CD4-positive, alpha-beta T cell (primary cell): ENCODE measurements at regions not wholly inside any gene's neighbourhood (a gene's known extent, or its start where the extent isn't known, plus 50 kb on each side); places are given as distances from the start of the nearest gene placed in this dataset.
"Not testable (repeated sequence)": the region's sequence is repeated elsewhere in the genome, so short reads cannot be mapped to it uniquely, and the experiment has no call there.

Experiments used
- ATAC-seq: fragments of 200-7000 bp; cut with Tn5 transposase; one replicate; pipeline ENCODE4 v1.10.0; 2022; ENCODE audit warnings: mild to moderate bottlenecking; ENCODE audit not compliant: poor library complexity
- CTCF ChIA-PET: fragments of 350-600 bp; sonication (Branson Sonifier 250); formaldehyde crosslinking; loops from one replicate; lab custom pipeline; 2021; ENCODE audit warnings: antibody characterized with exemption, inconsistent platforms; lab: Charles Lee
- POLR2A ChIA-PET: fragments of 350-600 bp; sonication (Branson Sonifier 250); formaldehyde crosslinking; loops from one replicate; lab custom pipeline; 2021; ENCODE audit warnings: antibody characterized with exemption, inconsistent platforms; lab: Charles Lee
- DNase-seq, 14 experiments: peaks; one replicate each; pipeline ENCODE4 v3.0.0-alpha.2; 2013 to 2020; ENCODE audit warnings: mixed read lengths in 2 of 14
- H3K27ac ChIP-seq, 2 donors: one replicate each; pipeline versions ENCODE4 v1.5.1 to v1.7.0; 2013; ENCODE audit warnings: low read length in 2 of 2, low read depth in 1 of 2, mild to moderate bottlenecking in 1 of 2
- H3K27me3 ChIP-seq, 2 experiments: 1 replicate in 1 of 2; 2 replicates in 1 of 2; pipeline versions ENCODE4 v1.6.1 to v1.7.0; 2013; ENCODE audit warnings: low read length in 2 of 2, control low read depth in 1 of 2, mild to moderate bottlenecking in 1 of 2, moderate library complexity in 1 of 2; ENCODE audit not compliant: insufficient read depth in 2 of 2, control insufficient read depth in 1 of 2
- H3K36me3 ChIP-seq: one replicate; pipeline ENCODE4 v1.6.1; 2013; ENCODE audit warnings: low read length, control low read depth; ENCODE audit not compliant: insufficient read depth
- H3K4me1 ChIP-seq: one replicate; pipeline ENCODE4 v1.6.1; 2013; ENCODE audit warnings: low read length, control low read depth; ENCODE audit not compliant: insufficient read depth
- H3K4me3 ChIP-seq: one replicate; pipeline ENCODE4 v1.5.1; 2013; ENCODE audit warnings: mild to moderate bottlenecking, low read length, moderate library complexity
- H3K9me3 ChIP-seq, 2 experiments: 1 replicate in 1 of 2; 2 replicates in 1 of 2; pipeline versions ENCODE4 v1.6.1 to v1.7.0; 2013; ENCODE audit warnings: low read length in 2 of 2, mild to moderate bottlenecking in 2 of 2, control low read depth in 1 of 2, moderate library complexity in 1 of 2; ENCODE audit not compliant: control insufficient read depth in 1 of 2, insufficient read depth in 1 of 2
- H3K27ac Mint-ChIP-seq: one replicate; pipeline ENCODE4 v1.8.0; 2020; ENCODE audit warnings: mixed read lengths
- H3K27me3 Mint-ChIP-seq: one replicate; pipeline ENCODE4 v1.8.0; 2021; ENCODE audit warnings: mixed read lengths
- H3K36me3 Mint-ChIP-seq: one replicate; pipeline ENCODE4 v1.8.0; 2021; ENCODE audit warnings: low read depth, mixed read lengths
- H3K4me1 Mint-ChIP-seq: one replicate; pipeline ENCODE4 v1.8.0; 2021; ENCODE audit warnings: low read depth, mixed read lengths
- H3K4me3 Mint-ChIP-seq: one replicate; pipeline ENCODE4 v1.8.0; 2020; ENCODE audit warnings: mild to moderate bottlenecking, mixed read lengths
- H3K9me3 Mint-ChIP-seq: one replicate; pipeline ENCODE4 v1.8.0; 2020; ENCODE audit warnings: mixed read lengths
- CTCF ChIP-seq: fragments of 200-600 bp; IDR thresholded peaks from one replicate; pipeline ENCODE4 v1.8.0; 2022; ENCODE audit warnings: antibody characterized with exemption, mild to moderate bottlenecking
- intact Hi-C, 2 experiments: fragments of 100-400 bp; cut with DNase I in 1 of 2; cut with micrococcal nuclease in 1 of 2; formaldehyde crosslinking; loops; one replicate each; pipeline versions ENCODE4 v1.15.1 to v1.9.0; 2023 to 2025; cut with DNase I, micrococcal nuclease

- no peak overlapping the region for H3K27ac ChIP-seq
- Mint-ChIP-seq H3K27ac (no peak overlapping the region), H3K9me3 (peaks cover 6% of the 10 kb centered on the region), H3K4me3 (no peak overlapping the region), H3K4me1 (no peaks in the 10 kb centered on the region), H3K27me3 (peaks cover 19% of the 10 kb centered on the region), H3K36me3 (no peaks in the 10 kb centered on the region)
- H3K27me3 ChIP-seq = peaks cover 0 to 3% of the 10 kb centered on the region in 2 experiments
- CTCF ChIA-PET = no interaction called here
- intact Hi-C loops = no loop called here
- no peak for ATAC-seq
- no peaks in the 10 kb centered on the region for H3K36me3 ChIP-seq
- POLR2A ChIA-PET = no interaction called here
- no peak for TF ChIP-seq CTCF
- no peak overlapping the region for H3K4me3 ChIP-seq
- no peak for DNase-seq
- no peaks in the 10 kb centered on the region for H3K9me3 ChIP-seq
- H3K4me1 ChIP-seq = no peaks in the 10 kb centered on the region
Measured at GRCh38 chr7:7002418-7003062, 176.5 kb upstream of the CCZ1B start.

DNA sequence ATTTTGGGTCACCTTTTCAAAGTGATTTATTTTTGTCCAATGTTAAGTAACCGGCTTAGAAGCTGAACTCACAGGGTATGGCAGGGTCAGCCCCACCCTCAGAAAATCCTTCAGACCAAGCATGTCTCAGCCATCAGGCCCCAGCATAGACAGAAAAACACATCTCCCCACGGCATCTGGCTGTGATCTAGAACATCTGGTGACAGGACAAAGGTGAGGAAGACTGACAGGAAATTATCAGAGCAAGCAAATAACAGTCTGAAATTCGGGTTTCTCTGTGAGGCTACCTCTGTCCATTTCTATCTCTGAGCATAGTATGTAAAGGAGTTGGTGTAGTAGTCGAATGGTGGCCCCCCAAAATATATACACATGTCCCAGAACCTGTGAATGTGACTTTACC lies 177.0 kb upstream of the C1GALT1 start:
- H3K9me3 ChIP-seq = no peaks in the 10 kb centered on the region
- H3K36me3 ChIP-seq = no peaks in the 10 kb centered on the region
- POLR2A ChIA-PET = no interaction called here
- Mint-ChIP-seq H3K27ac (no peak overlapping the region), H3K27me3 (peaks cover 26% of the 10 kb centered on the region), H3K4me1 (no peaks in the 10 kb centered on the region), H3K9me3 (peaks cover 5% of the 10 kb centered on the region), H3K36me3 (no peaks in the 10 kb centered on the region), H3K4me3 (no peak overlapping the region)
- H3K27me3 ChIP-seq = peaks cover 0 to under 1% of the 10 kb centered on the region in 2 experiments
- no peak for TF ChIP-seq CTCF
- H3K4me1 ChIP-seq = no peaks in the 10 kb centered on the region
- CTCF ChIA-PET = no interaction called here
- DNase-seq = no peak
- intact Hi-C loops = no loop called here
- no peak for ATAC-seq
- H3K4me3 ChIP-seq = no peak overlapping the region
- H3K27ac ChIP-seq = no peak overlapping the region

- POLR2A ChIA-PET, H3K4me1 Mint-ChIP-seq, CTCF ChIA-PET, DNase-seq, H3K27ac Mint-ChIP-seq, intact Hi-C loops, H3K36me3 Mint-ChIP-seq, H3K4me1 ChIP-seq, H3K4me3 Mint-ChIP-seq, H3K9me3 ChIP-seq, ATAC-seq, H3K4me3 ChIP-seq, H3K36me3 ChIP-seq, H3K27ac ChIP-seq, H3K27me3 ChIP-seq, H3K9me3 Mint-ChIP-seq: not testable (repeated sequence)
- H3K27me3 Mint-ChIP-seq = peaks cover 24% of the 10 kb centered on the region
Measured at GRCh38 chr7:7005949-7006348, 176.4 kb upstream of the C1GALT1 start.

DNA sequence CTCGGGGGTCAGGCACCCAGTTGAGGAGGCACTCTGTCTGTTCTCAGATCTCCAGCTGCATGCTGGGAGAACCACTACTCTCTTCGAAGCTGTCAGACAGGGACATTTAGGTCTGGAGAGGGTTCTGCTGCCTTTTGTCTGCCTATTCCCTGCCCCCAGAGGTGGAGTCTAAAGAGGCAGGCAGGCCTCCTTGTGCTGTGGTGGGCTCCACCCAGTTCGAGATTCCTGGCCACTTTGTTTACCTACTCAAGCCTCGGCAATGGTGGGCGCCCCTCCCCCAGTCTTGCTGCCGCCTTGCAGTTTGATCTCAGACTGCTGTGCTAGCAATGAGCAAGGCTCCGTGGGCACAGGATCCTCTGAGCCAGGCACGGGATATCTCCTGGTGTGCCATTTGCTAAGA lies 171.1 kb upstream of the C1GALT1 start:
- H3K9me3 Mint-ChIP-seq, H3K4me3 ChIP-seq, H3K4me1 ChIP-seq, POLR2A ChIA-PET, H3K27ac Mint-ChIP-seq, DNase-seq, H3K36me3 Mint-ChIP-seq, H3K27ac ChIP-seq, intact Hi-C loops, H3K4me3 Mint-ChIP-seq, H3K4me1 Mint-ChIP-seq, ATAC-seq, H3K9me3 ChIP-seq, H3K36me3 ChIP-seq: not testable (repeated sequence)
- H3K27me3 ChIP-seq = peaks cover 8 to 10% of the 10 kb centered on the region in 2 experiments
- CTCF ChIA-PET = interaction anchor here (0.5 kb wide), 1 partner anchor 231 kb away, joined by 3 read pairs; no protein-coding TSS in a partner anchor
- H3K27me3 Mint-ChIP-seq = peaks cover 29% of the 10 kb centered on the region

- CTCF ChIA-PET = interaction anchor here (0.5 kb wide), 1 partner anchor 230 kb away, joined by 3 read pairs; no protein-coding TSS in a partner anchor
- H3K4me1 ChIP-seq, H3K36me3 Mint-ChIP-seq, H3K36me3 ChIP-seq, ATAC-seq, H3K4me3 ChIP-seq, H3K4me1 Mint-ChIP-seq, H3K9me3 Mint-ChIP-seq, H3K27ac ChIP-seq, H3K27ac Mint-ChIP-seq, POLR2A ChIA-PET, intact Hi-C loops, H3K9me3 ChIP-seq, DNase-seq, H3K4me3 Mint-ChIP-seq: not testable (repeated sequence)
- H3K27me3 Mint-ChIP-seq = peaks cover 29% of the 10 kb centered on the region
- H3K27me3 ChIP-seq = peaks cover 8 to 10% of the 10 kb centered on the region in 2 experiments
Measured at GRCh38 chr7:7011751-7012150, 170.6 kb upstream of the C1GALT1 start.
